HUES48 (cell line): ENCODE measurements at regions not wholly inside any gene's neighbourhood (a gene's known extent, or its start where the extent isn't known, plus 50 kb on each side); places are given as distances from the start of the nearest gene placed in this dataset.
"Not testable (repeated sequence)": the region's sequence is repeated elsewhere in the genome, so short reads cannot be mapped to it uniquely, and the experiment has no call there.

Source experiments
- H3K27ac ChIP-seq: one replicate; pipeline ENCODE4 v1.7.0; 2013; ENCODE audit warnings: low read depth, low read length, inconsistent platforms
- H3K27me3 ChIP-seq: 2 replicates; pipeline ENCODE4 v1.6.1; 2013; ENCODE audit warnings: mild to moderate bottlenecking, low read length; ENCODE audit not compliant: control insufficient read depth, insufficient read depth
- H3K36me3 ChIP-seq: 2 replicates; pipeline ENCODE4 v1.6.1; 2013; ENCODE audit warnings: low read length; ENCODE audit not compliant: control insufficient read depth, insufficient read depth
- H3K4me1 ChIP-seq: 2 replicates; pipeline ENCODE4 v1.6.1; 2013; ENCODE audit warnings: mild to moderate bottlenecking, low read length; ENCODE audit not compliant: control insufficient read depth, insufficient read depth
- H3K4me3 ChIP-seq: 2 replicates; pipeline ENCODE4 v1.5.1; 2013; ENCODE audit warnings: mild to moderate bottlenecking, low read depth, low read length
- H3K9ac ChIP-seq: 2 replicates; pipeline ENCODE4 v1.6.1; 2013; ENCODE audit warnings: mild to moderate bottlenecking, low read depth, low read length, moderate library complexity
- H3K9me3 ChIP-seq: 2 replicates; pipeline ENCODE4 v1.6.1; 2013; ENCODE audit warnings: low read length; ENCODE audit not compliant: control insufficient read depth, insufficient read depth

DNA sequence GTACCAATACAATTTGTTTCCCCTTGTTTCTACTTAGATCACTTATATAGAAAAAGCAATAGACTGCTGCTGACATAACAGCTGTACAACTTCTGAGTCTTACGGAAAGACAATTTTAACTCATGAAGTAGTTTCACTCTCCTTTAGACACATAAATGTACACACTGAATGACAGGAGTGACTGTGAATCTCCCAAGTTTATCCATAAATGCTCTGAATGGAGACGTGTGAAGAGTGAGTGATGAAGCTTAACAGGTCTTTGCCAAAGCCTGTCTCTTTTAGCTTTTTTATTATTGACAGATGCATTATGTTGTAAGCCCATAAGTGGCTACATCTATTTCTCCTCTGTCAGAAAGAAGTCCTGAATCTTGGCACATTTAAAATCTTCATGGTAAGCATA, 265.9 kb downstream of the TRIM36 start:
- no peaks in the 10 kb centered on the region for H3K27me3 ChIP-seq

DNA sequence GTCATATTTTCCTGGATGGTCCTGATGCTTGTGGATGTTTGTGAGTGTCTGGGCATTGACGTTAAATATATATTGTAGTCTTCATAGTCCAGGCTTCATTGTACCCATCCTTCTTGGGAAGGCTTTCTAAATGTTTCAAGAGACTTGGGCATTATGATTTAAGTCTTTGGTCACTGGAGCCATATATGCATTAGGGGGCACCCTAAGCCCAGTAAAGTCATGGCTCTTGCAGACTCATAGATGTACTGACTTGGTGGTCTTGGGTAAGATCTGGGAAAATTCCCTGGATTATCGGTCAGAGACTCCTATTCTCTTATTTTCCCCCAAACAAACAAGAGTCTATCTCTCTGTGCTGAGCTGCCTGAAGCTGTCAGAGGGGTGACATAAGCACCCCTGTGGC, 271.1 kb downstream of the TRIM36 start:
- Histone ChIP-seq H3K4me1 (no peaks in the 10 kb centered on the region), H3K27me3 (no peaks in the 10 kb centered on the region), H3K9me3 (no peaks in the 10 kb centered on the region), H3K4me3 (no peak overlapping the region), H3K36me3 (no peaks in the 10 kb centered on the region), H3K27ac (no peak overlapping the region), H3K9ac (no peak overlapping the region)

More for the DNA sequence above, 265.9 kb downstream of the TRIM36 start:
- H3K36me3 ChIP-seq: no peaks in the 10 kb centered on the region
- H3K27ac ChIP-seq: no peak overlapping the region
- H3K9me3 ChIP-seq: peaks cover 19% of the 10 kb centered on the region
- H3K9ac ChIP-seq: no peak overlapping the region
- H3K4me1 ChIP-seq: no peaks in the 10 kb centered on the region
- H3K4me3 ChIP-seq: no peak overlapping the region

DNA sequence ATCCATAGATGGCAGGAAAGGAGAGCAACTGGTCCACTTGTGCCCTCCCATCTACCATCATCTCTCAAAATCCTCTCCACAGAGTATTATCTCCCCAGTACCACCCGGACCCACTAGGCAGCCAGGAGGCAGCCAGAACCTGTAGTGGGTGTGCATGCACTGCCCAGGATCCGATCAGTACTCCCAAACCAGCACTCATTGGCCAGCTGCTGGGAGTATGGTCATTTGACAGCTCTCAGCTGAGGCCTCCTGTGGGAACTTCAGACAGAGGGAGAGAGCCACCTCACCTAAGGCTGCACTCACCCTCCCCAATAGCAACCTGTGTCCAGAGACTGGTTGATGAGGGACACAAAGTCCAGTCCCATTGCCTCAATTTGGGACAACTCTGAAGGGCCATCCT, 286.0 kb downstream of the TRIM36 start:
- H3K9me3 ChIP-seq: no peaks in the 10 kb centered on the region
- H3K27ac ChIP-seq: no peak overlapping the region
- no peak overlapping the region for H3K9ac ChIP-seq
- H3K36me3 ChIP-seq: no peaks in the 10 kb centered on the region
- H3K27me3 ChIP-seq: no peaks in the 10 kb centered on the region
- H3K4me1 ChIP-seq: no peaks in the 10 kb centered on the region
- no peak overlapping the region for H3K4me3 ChIP-seq

DNA sequence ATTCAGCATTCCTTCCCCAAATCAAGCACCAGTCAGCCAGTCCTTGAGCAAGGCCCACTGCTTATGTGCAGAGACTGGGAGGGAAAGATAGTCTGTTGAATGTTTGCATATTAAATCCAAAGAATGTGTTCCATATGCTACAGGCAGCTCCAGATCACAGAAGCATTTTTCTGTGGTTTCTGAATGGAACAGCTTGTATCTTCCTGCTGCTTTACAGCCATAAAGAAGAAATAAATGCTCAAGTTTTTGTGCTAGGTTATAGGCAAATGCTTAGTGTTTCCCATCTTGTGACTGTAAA, 310.3 kb downstream of the TRIM36 start:
- Histone ChIP-seq H3K36me3 (no peaks in the 10 kb centered on the region), H3K27ac (no peak overlapping the region), H3K9me3 (no peaks in the 10 kb centered on the region), H3K27me3 (no peaks in the 10 kb centered on the region), H3K9ac (no peak overlapping the region), H3K4me3 (no peak overlapping the region), H3K4me1 (no peaks in the 10 kb centered on the region; the same call in 1 of the 2 replicates)

DNA sequence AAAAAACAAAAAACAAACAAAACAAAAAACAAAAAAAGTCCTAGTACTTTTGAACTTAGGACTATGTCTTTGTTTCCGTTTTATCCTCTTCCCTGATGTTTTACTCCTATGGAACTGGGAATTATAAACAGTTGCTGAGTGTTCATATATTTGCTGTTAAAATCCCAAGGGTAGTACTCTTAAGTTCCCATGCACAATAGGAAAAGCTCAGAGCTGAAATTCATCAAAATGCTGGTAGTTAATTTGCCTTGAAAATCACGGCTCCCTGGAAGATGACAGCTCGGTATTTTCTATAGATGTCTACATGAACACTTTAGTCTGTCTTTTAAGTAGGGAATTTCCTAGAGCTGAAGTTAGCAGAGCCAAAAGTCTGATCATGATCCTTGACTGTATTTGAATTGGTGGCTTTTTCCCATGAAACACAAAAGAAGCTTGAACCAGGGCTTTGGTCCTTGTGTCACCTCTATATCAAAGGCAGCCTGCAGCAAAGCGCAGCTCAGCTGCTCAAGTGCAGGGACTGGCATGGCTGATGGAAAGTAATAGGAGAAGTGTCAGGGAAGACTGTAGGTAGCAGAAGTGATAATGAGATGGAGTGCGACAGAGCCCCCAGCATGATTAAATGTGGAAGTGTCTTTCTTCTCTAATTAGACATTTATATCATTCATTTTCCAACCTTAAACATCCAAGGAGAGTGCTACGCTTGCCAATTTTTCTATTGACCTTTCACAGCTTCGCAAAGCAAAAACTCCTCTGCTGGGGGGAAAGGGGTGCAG, 310.9 kb downstream of the TRIM36 start:
- Histone ChIP-seq H3K9ac (no peak overlapping the region), H3K36me3 (no peaks in the 10 kb centered on the region), H3K27ac (no peak overlapping the region), H3K9me3 (no peaks in the 10 kb centered on the region), H3K4me1 (no peaks in the 10 kb centered on the region; the same call in 1 of the 2 replicates), H3K27me3 (no peaks in the 10 kb centered on the region), H3K4me3 (no peak overlapping the region)

DNA sequence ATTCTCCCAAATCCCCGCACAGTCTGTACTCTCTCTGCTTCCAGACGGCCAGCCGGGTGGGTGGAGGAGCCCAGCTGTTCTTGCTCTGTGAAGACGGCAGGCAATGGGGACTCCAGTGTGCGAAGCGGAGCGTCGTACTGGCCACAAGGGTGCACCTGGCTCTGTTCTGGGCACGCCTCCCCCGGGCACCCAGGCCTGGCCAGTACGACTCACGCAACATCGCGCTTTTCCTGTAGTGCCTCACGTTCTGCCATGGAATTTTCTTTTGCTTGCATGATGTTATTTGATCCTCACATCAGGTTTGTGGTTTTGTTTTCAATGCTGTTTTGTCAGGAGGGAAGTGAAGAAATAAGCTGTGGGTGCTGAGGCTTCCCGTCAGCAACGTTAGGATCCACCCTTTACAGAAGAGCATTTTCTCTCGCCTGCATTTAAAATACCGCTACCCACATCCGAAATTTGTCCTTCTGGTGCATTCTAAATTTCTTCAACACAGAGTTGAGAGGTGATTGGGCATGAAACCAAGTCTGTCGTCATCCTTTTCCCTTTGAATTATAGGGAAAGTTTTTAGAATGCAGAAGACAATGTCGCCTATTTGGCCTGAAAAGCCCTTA, 311.7 kb downstream of the TRIM36 start:
- Histone ChIP-seq H3K27me3 (no peaks in the 10 kb centered on the region), H3K9me3 (no peaks in the 10 kb centered on the region), H3K4me3 (no peak overlapping the region), H3K36me3 (no peaks in the 10 kb centered on the region), H3K4me1 (no peaks in the 10 kb centered on the region; the same call in 1 of the 2 replicates), H3K9ac (no peak overlapping the region), H3K27ac (no peak overlapping the region)

DNA sequence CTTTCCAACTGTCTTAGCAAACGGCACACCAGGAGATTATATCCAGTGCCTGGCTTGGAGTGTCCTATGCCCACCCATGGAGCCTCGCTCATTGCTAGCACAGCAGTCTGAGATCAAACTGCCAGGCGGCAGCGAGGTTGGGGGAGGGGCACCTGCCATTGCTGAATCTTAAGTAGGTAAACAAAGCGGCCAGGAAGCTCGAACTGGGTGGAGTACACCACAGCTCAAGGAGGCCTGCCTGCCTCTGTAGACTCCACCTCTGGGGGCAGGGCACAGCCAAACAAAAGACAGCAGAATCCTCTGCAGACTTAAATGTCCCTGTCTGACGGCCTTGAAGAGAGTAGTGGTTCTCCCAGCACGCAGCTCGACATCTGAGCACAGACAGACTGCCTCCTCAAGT, 325.0 kb downstream of the TRIM36 start:
- H3K27ac ChIP-seq, H3K36me3 ChIP-seq, H3K4me1 ChIP-seq, H3K9ac ChIP-seq, H3K27me3 ChIP-seq, H3K4me3 ChIP-seq: not testable (repeated sequence)
- H3K9me3 ChIP-seq: peaks cover 16% of the 10 kb centered on the region; the same call in 1 of the 2 replicates

DNA sequence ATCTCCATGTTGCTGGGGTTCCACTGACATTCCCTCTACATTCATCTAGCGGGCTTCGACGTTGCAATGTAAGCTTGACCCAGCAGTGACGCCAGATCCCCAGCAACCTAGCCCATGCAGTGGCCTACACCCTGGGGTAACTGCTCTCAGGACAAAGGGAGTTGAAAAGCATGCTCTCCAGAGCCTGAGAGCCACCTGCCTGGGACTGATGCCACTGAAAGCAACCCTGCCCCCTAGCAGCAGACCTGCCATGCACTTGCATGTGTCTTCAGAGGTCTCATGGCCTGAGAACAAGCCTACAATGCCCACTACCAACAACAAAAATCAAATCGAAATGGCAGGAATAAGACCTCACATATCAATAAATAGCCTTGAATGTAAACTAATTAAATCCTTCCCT, 330.3 kb downstream of the TRIM36 start:
- H3K9ac ChIP-seq: no peak overlapping the region
- no peaks in the 10 kb centered on the region for H3K4me1 ChIP-seq
- H3K36me3 ChIP-seq: no peaks in the 10 kb centered on the region
- H3K9me3 ChIP-seq: peaks cover 9% of the 10 kb centered on the region; the same call in 1 of the 2 replicates
- H3K4me3 ChIP-seq: no peak overlapping the region
- H3K27me3 ChIP-seq: no peaks in the 10 kb centered on the region
- no peak overlapping the region for H3K27ac ChIP-seq

DNA sequence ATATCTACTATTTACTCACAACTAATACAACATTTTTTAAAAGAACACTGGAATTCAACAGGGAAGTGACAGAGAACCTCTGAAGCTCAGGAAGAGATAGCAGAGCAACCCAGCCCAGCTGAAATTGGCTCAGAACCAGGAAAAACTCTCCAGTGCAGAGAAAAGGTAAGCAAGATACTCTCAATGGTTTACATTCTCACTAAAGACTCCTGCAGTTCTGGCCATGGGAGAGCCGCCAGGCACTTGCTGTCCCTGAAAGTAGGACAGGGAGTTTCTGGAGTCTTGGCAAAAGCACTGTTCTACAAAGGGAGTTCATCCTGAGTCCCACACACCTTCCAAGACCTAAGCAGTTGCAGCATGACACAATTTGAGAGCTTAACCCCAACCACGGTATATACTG, 330.8 kb downstream of the TRIM36 start:
- Histone ChIP-seq H3K4me3 (no peak overlapping the region), H3K9ac (no peak overlapping the region), H3K36me3 (no peaks in the 10 kb centered on the region), H3K27me3 (no peaks in the 10 kb centered on the region), H3K9me3 (peaks cover 5% of the 10 kb centered on the region; the same call in 1 of the 2 replicates), H3K27ac (no peak overlapping the region), H3K4me1 (no peaks in the 10 kb centered on the region)

DNA sequence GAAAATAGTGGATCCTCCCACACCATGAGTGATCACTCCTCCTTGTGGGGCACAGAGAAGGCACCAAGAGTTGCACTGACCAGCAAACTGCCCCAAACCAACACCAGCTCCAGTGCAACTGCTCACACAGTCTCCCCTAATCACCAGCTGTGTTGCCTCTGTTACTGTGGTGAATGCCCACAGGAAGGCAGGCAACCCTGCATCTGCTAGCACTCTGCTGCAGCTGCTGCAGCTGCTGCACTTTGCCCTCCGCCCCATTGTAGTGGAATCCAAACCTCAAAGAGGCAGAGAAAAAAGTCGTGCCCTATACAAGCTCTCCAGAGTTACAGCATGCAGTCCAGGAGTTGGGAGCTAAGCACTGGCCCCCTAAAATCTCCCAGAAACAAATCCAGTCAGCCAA, 339.6 kb downstream of the TRIM36 start:
- H3K27me3 ChIP-seq: no peaks in the 10 kb centered on the region
- H3K4me3 ChIP-seq: no peak overlapping the region
- H3K36me3 ChIP-seq: no peaks in the 10 kb centered on the region
- H3K9ac ChIP-seq: no peak overlapping the region
- H3K9me3 ChIP-seq: peaks cover 15% of the 10 kb centered on the region
- no peaks in the 10 kb centered on the region for H3K4me1 ChIP-seq
- no peak overlapping the region for H3K27ac ChIP-seq

DNA sequence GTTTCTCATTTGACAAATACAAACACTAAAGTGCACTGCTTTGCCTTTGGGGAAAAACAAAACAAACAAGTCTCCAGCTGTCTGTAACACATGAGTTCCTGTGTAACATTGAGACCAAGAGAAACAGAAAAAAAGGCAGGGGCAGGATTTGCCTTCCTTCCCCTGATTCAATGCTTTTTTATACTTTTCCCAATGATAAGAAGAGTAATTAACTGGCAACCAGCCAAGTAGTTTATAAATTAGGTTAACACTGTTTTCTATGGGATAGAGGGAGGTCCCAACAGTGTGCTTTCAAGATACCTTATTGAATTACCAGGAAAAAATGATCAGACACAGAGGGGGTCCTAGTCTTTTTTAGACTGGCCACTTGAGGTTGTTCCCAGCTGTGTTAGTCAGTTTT, 346.8 kb downstream of the TRIM36 start:
- no peak overlapping the region for H3K9ac ChIP-seq
- no peaks in the 10 kb centered on the region for H3K27me3 ChIP-seq
- H3K4me1 ChIP-seq: no peaks in the 10 kb centered on the region
- no peak overlapping the region for H3K27ac ChIP-seq
- no peak overlapping the region for H3K4me3 ChIP-seq
- no peaks in the 10 kb centered on the region for H3K36me3 ChIP-seq
- peaks cover 19% of the 10 kb centered on the region for H3K9me3 ChIP-seq
